RWPE1 (cell line): ENCODE measurements at regions not wholly inside any gene's neighbourhood (a gene's known extent, or its start where the extent isn't known, plus 50 kb on each side); places are given as distances from the start of the nearest gene placed in this dataset.
"Not testable (repeated sequence)": the region's sequence is repeated elsewhere in the genome, so short reads cannot be mapped to it uniquely, and the experiment has no call there.

Experiments used
- CTCF ChIA-PET: fragments of 350-600 bp; sonication (Branson Sonifier 250); formaldehyde crosslinking; extraction: SDS; loops from one replicate; lab custom pipeline; 2021; lab: Yijun Ruan, JAX
- POLR2A ChIA-PET: fragments of 400-600 bp; formaldehyde crosslinking; extraction: SDS; loops from one replicate; lab custom pipeline; 2020; ENCODE audit warnings: antibody characterized with exemption; ENCODE audit not compliant: low non-redundant PET; lab: Yijun Ruan, JAX
- DNase-seq: peaks from one replicate; pipeline ENCODE4 v3.0.0; 2012; ENCODE audit warnings: low spot score
- H3K27ac ChIP-seq: fragments of 450-650 bp; 2 replicates; pipeline ENCODE4 v1.5.1; 2017
- TF ChIP-seq, protein P1 (sequence below): fragments of 450-650 bp; conservative IDR thresholded peaks from 2 replicates; pipeline ENCODE4 v1.5.1; 2017; ENCODE audit warnings: low read depth, mild to moderate bottlenecking

GRCh38 chr7:66523409-66523808 lies 105.3 kb upstream of the KCTD7 start:
- DNase-seq = no peak
- no peak overlapping the region for H3K27ac ChIP-seq
- ChIA-PET CTCF (interaction anchor here (0.6 kb wide), 1 partner anchor 10 kb away, joined by 6 read pairs; no protein-coding TSS in a partner anchor), POLR2A (no interaction called here)
- TF ChIP-seq, protein P1, sequence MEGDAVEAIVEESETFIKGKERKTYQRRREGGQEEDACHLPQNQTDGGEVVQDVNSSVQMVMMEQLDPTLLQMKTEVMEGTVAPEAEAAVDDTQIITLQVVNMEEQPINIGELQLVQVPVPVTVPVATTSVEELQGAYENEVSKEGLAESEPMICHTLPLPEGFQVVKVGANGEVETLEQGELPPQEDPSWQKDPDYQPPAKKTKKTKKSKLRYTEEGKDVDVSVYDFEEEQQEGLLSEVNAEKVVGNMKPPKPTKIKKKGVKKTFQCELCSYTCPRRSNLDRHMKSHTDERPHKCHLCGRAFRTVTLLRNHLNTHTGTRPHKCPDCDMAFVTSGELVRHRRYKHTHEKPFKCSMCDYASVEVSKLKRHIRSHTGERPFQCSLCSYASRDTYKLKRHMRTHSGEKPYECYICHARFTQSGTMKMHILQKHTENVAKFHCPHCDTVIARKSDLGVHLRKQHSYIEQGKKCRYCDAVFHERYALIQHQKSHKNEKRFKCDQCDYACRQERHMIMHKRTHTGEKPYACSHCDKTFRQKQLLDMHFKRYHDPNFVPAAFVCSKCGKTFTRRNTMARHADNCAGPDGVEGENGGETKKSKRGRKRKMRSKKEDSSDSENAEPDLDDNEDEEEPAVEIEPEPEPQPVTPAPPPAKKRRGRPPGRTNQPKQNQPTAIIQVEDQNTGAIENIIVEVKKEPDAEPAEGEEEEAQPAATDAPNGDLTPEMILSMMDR = no peak

DNA sequence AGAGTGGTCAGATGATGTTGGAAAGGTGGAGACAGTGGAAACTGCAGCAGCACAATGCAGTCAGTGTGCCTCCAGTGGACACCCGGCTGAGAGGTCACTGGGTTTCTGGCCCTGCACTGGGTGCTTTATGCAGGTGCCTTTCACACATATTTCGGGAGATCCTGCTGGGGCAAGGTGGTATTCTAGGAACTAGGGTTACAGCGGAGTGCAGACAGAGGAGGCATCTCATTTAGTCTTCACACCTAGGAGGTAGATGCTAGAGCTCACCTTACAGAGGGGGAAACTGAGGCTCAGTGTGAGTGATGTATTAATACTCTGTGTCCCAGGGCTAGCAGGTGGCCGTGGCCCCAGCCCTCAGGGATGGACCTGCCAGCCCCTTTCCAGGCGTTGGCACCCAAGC lies 103.9 kb upstream of the KCTD7 start:
- H3K27ac ChIP-seq = peak overlapping the region; percentile 10
- ChIA-PET POLR2A (no interaction called here), CTCF (no interaction called here)
- TF ChIP-seq, protein P1 = no peak
- no peak for DNase-seq

DNA sequence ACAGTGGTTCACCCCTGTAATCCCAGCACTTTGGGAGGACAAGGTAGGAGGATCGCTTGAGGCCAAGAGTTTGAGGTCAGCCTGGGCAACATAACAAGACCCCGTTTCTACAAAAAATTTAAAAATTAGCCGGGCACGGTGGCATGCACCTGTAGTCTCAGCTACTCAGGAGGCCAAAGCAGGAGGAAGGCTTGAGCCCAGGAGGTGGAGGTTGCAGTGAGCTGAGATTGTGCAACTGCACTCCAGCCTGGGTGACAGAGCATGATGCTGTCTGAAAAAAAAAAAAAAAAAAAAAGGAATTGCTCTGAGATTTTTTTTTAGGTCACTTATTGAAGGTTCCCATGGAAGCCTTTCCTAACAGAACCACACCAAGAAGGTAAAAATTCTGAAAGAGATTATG lies 101.9 kb upstream of the KCTD7 start:
- H3K27ac ChIP-seq, CTCF ChIA-PET, POLR2A ChIA-PET, DNase-seq: not testable (repeated sequence)

- ChIA-PET CTCF (no interaction called here), POLR2A (no interaction called here)
- no peak for DNase-seq
- TF ChIP-seq, protein P1 = no peak
- H3K27ac ChIP-seq = 0 out of 2 replicates have a peak overlapping the region, but pooled peaks have one; percentile 3
Observed at GRCh38 chr7:66528652-66529051, 100.0 kb upstream of the KCTD7 start.

DNA sequence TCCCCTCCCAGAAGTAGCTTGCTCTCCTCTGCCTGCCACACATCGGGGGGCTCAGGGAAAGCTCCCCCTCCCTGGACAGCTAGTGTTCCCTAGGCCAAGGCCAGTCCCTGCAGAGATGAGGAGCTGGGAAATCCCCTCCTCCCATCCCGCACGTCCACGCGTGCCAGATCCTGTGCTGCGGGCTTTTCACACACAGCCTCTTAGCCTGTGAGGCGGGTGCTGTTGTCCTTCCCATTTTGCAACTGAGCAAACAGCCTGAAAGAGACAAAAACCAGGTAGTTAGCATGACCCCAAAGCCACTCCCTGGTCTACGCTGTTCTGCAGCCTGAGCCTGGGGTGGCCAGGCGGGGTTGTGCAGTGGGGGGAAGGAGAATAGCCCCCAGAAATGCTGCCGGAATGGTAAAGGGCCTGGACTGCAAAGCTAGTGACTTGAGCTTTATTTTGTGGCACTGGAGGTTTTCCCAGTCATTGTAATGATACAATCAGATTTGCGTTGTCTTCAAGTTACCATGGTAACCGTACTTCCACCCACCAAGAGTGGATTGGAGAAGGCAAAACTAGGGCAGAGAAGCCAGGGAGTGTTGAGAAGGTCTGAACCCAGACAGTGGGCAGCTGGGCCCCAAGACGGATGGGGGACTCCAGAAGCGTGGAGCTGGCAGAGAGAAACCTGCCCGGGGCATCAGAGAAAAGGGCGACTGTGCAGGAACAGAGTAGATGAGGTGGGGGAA lies 98.6 kb upstream of the KCTD7 start:
- ChIA-PET CTCF (no interaction called here), POLR2A (no interaction called here)
- TF ChIP-seq, protein P1 = no peak
- no peak for DNase-seq
- H3K27ac ChIP-seq = peak overlapping the region; percentile 26

DNA sequence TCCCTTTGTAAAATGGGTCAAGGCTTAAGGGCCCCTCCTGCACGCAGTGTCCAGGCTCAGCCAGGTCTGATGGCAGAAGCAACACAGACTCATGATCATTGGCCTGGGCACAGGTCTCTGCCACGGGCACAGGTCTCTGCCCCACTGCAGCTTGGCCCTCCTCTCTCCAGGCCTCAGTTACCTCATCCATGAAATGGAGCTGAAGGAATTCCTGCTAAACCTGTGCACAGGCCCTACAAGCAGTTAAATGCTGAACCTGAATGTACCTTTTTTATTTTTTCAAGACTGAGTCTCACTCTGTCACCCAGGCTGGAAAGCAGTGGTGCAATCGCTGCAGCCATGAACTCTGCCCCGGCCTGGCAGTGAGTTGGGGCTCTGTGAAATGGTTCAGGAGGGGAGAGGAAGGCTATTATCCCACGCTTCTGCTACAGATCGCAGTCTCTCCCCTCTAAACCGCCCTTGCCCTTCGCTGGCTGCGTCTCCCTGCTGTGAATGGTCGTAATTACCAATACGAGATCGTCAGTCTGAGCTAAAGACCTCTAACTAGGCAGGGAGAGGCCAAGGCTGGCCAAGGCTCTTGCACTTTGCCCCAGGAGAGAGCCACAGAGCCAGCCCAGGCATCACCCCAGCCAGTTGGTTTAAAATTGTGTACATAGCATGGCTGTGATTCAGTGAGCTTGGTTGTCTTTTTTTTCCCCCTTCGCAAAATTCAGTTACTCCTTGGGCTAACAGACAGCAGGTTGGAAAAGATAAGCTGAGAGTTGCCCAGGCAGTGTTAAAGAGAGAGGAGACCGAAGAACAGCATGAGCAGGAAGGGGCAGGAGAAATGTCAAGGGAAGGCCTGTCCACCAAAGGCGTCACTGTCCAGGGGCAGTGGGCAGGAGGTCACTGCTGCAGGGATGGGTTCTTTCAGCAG lies 93.0 kb upstream of the KCTD7 start:
- CTCF ChIA-PET = no interaction called here
- TF ChIP-seq, protein P1 = no peak
- POLR2A ChIA-PET = no interaction called here
- no peak overlapping the region for H3K27ac ChIP-seq
- no peak for DNase-seq

- TF ChIP-seq, protein P1 = no peak
- CTCF ChIA-PET = interaction anchor here (0.5 kb wide), 1 partner anchor 206 kb away, joined by 3 read pairs; no protein-coding TSS in a partner anchor
Observed at GRCh38 chr7:66537380-66537779, 91.3 kb upstream of the KCTD7 start.

More at GRCh38 chr7:66537380-66537779, 91.3 kb upstream of the KCTD7 start:
- no peak for DNase-seq
- peak overlapping the region; percentile 19 for H3K27ac ChIP-seq
- POLR2A ChIA-PET = no interaction called here
